Activated CD4-positive, alpha-beta T cell treated with anti-CD3 and anti-CD28 coated beads, Interleukin-2, amount 10 ng/mL, durations not matched to agents 7 days and 5 days (primary cell): ENCODE measurements at regions not wholly inside any gene's neighbourhood (a gene's known extent, or its start where the extent isn't known, plus 50 kb on each side); places are given as distances from the start of the nearest gene placed in this dataset.

ENCODE experiments used
- CTCF ChIA-PET: fragments of 350-600 bp; sonication (Branson Sonifier 250); formaldehyde crosslinking; loops from one replicate; lab custom pipeline; 2021; ENCODE audit warnings: antibody characterized with exemption; lab: Charles Lee
- POLR2A ChIA-PET: fragments of 350-600 bp; sonication (Branson Sonifier 250); formaldehyde crosslinking; loops from one replicate; lab custom pipeline; 2021; ENCODE audit warnings: antibody characterized with exemption; lab: Charles Lee
- DNase-seq: peaks from one replicate; pipeline ENCODE4 v3.0.0-alpha.2; 2020
- H3K27ac Mint-ChIP-seq: one replicate; pipeline ENCODE4 v1.8.0; 2021; ENCODE audit warnings: mild to moderate bottlenecking, moderate library complexity, mixed read lengths
- H3K27me3 Mint-ChIP-seq: one replicate; pipeline ENCODE4 v1.8.0; 2021; ENCODE audit warnings: mixed read lengths
- H3K36me3 Mint-ChIP-seq: one replicate; pipeline ENCODE4 v1.8.0; 2021; ENCODE audit warnings: low read depth, mixed read lengths
- H3K4me1 Mint-ChIP-seq: one replicate; pipeline ENCODE4 v1.8.0; 2021; ENCODE audit warnings: mixed read lengths
- H3K4me3 Mint-ChIP-seq: one replicate; pipeline ENCODE4 v1.8.0; 2021; ENCODE audit warnings: mild to moderate bottlenecking, moderate library complexity, mixed read lengths
- H3K9me3 Mint-ChIP-seq: one replicate; pipeline ENCODE4 v1.8.0; 2021; ENCODE audit warnings: mixed read lengths

DNA sequence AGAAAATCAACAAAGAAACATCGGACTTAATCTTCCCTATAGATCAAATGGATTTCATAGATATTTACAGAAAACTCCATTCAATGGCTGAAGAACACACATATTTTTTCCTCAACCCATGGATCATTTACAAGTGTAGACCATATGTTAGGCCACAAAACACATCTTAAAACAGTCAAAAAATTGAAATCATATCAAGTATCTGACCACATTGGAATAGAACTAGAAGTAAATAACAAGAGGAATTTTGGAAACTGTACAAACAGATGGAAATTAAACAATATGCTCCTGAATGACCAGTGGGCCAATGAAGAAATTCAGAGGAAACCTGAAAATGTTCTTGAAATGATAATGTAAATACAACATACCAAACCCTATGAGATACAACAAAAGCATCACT lies 323.1 kb upstream of the GPR149 start:
- DNase-seq, result no peak
- POLR2A ChIA-PET, result no interaction called here
- no peaks in the 10 kb centered on the region for H3K4me1 Mint-ChIP-seq
- H3K9me3 Mint-ChIP-seq, result no peaks in the 10 kb centered on the region
- H3K27me3 Mint-ChIP-seq, result no peaks in the 10 kb centered on the region
- CTCF ChIA-PET, result no interaction called here
- no peaks in the 10 kb centered on the region for H3K36me3 Mint-ChIP-seq
- H3K27ac Mint-ChIP-seq, result no peak overlapping the region
- H3K4me3 Mint-ChIP-seq, result no peak overlapping the region

DNA sequence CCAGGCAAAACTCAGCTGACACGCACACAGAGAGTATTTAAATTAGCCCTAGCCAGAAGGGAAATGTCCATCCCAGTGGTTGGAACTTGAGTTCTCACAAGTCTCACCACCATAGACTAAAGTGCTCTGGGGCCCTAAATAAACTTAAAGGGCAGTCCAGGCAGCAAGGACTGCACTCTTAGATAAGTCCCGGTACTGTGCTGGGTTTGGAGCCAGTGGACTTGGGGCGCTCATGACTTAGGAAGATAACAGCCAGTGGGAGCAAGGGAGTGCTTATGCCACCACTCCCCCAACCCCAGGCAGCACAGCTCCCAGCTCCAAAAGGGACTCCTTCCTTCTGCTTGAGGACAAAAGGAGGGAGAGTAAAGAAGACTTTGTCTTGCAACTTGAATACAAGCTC lies 319.5 kb upstream of the GPR149 start:
- Mint-ChIP-seq H3K4me3 (no peak overlapping the region), H3K36me3 (no peaks in the 10 kb centered on the region), H3K4me1 (no peaks in the 10 kb centered on the region), H3K9me3 (no peaks in the 10 kb centered on the region), H3K27ac (no peak overlapping the region), H3K27me3 (no peaks in the 10 kb centered on the region)
- ChIA-PET POLR2A (no interaction called here), CTCF (no interaction called here)
- no peak for DNase-seq

GRCh38 chr3:154745929-154746328 lies 315.9 kb upstream of the GPR149 start:
- Mint-ChIP-seq H3K9me3 (no peaks in the 10 kb centered on the region), H3K4me1 (no peaks in the 10 kb centered on the region), H3K27ac (no peak overlapping the region), H3K27me3 (no peaks in the 10 kb centered on the region), H3K4me3 (no peak overlapping the region), H3K36me3 (no peaks in the 10 kb centered on the region)
- ChIA-PET CTCF (interaction anchor here (0.6 kb wide), 1 partner anchor 94 kb away, joined by 3 read pairs; no protein-coding TSS in a partner anchor), POLR2A (no interaction called here)
- no peak for DNase-seq

- no peak overlapping the region for H3K4me3 Mint-ChIP-seq
- H3K27ac Mint-ChIP-seq, result no peak overlapping the region
- DNase-seq, result no peak
- H3K27me3 Mint-ChIP-seq, result no peaks in the 10 kb centered on the region
- ChIA-PET POLR2A (no interaction called here), CTCF (no interaction called here)
- H3K36me3 Mint-ChIP-seq, result no peaks in the 10 kb centered on the region
- H3K9me3 Mint-ChIP-seq, result peaks cover 4% of the 10 kb centered on the region
- no peaks in the 10 kb centered on the region for H3K4me1 Mint-ChIP-seq
Measured at GRCh38 chr3:154745122-154745521, 315.1 kb upstream of the GPR149 start.

GRCh38 chr3:154743418-154743817 lies 313.4 kb upstream of the GPR149 start:
- no peaks in the 10 kb centered on the region for H3K4me1 Mint-ChIP-seq
- POLR2A ChIA-PET, result no interaction called here
- H3K4me3 Mint-ChIP-seq, result no peak overlapping the region
- CTCF ChIA-PET, result no interaction called here
- DNase-seq, result no peak
- H3K27me3 Mint-ChIP-seq, result no peaks in the 10 kb centered on the region
- H3K9me3 Mint-ChIP-seq, result peaks cover 4% of the 10 kb centered on the region
- H3K36me3 Mint-ChIP-seq, result no peaks in the 10 kb centered on the region
- H3K27ac Mint-ChIP-seq, result peak overlapping the region; percentile 70

DNA sequence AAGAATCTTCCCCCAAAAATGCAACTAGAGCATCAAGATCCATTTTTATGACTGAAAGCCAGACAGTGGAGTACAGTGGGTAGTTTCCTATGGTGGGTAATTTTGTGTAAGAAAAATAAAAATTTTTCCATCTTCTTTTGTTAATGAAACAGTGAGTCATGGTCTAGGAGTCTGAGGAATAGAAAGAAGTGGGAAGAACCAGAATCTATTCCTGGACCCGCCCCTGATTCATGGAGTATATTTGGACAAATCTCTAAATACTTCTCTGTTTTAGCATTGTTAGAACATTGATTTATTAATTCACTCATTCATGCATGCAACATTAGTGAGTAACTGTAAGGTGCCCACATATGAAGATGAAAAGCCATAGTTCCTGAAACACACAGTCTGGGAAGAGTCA lies 304.5 kb upstream of the GPR149 start:
- Mint-ChIP-seq H3K27ac (no peak overlapping the region), H3K9me3 (no peaks in the 10 kb centered on the region), H3K4me1 (no peaks in the 10 kb centered on the region), H3K4me3 (no peak overlapping the region), H3K36me3 (no peaks in the 10 kb centered on the region), H3K27me3 (no peaks in the 10 kb centered on the region)
- ChIA-PET CTCF (interaction anchor here (0.7 kb wide), 1 partner anchor 52 kb away, joined by 3 read pairs; no protein-coding TSS in a partner anchor), POLR2A (no interaction called here)
- DNase-seq, result no peak

GRCh38 chr3:154730186-154730585 lies 300.2 kb upstream of the GPR149 start:
- Mint-ChIP-seq H3K27ac (no peak overlapping the region), H3K4me1 (no peaks in the 10 kb centered on the region), H3K27me3 (no peaks in the 10 kb centered on the region), H3K9me3 (no peaks in the 10 kb centered on the region), H3K36me3 (no peaks in the 10 kb centered on the region), H3K4me3 (no peak overlapping the region)
- CTCF ChIA-PET, result no interaction called here
- POLR2A ChIA-PET, result no interaction called here
- DNase-seq, result no peak

- Mint-ChIP-seq H3K27ac (no peak overlapping the region), H3K36me3 (no peaks in the 10 kb centered on the region), H3K4me3 (no peak overlapping the region), H3K4me1 (no peaks in the 10 kb centered on the region), H3K27me3 (no peaks in the 10 kb centered on the region), H3K9me3 (no peaks in the 10 kb centered on the region)
- ChIA-PET POLR2A (no interaction called here), CTCF (no interaction called here)
- no peak for DNase-seq
Measured at GRCh38 chr3:154729741-154730140, 299.8 kb upstream of the GPR149 start.

DNA sequence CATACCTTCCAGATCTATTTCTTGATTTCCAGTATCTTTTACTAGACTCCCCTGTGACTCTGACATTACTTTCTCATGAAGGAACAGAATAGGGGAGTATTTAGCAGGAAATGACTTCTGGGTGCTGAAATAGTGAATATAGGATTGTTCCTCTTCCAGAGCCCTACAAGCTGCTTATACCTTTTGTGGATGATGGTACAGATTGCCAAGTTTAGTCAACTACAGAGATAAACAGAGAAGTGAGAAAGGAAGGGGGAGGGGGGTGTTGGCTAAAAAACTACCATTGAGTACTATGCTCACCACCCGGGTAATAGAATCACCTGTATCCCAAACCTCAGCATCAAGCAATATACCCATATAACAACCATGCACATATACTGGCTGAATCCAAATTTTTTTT lies 298.3 kb upstream of the GPR149 start:
- no peak overlapping the region for H3K4me3 Mint-ChIP-seq
- CTCF ChIA-PET, result no interaction called here
- no peaks in the 10 kb centered on the region for H3K27me3 Mint-ChIP-seq
- POLR2A ChIA-PET, result no interaction called here
- no peak overlapping the region for H3K27ac Mint-ChIP-seq
- H3K36me3 Mint-ChIP-seq, result no peaks in the 10 kb centered on the region
- H3K9me3 Mint-ChIP-seq, result no peaks in the 10 kb centered on the region
- DNase-seq, result no peak
- H3K4me1 Mint-ChIP-seq, result no peaks in the 10 kb centered on the region

- POLR2A ChIA-PET, result no interaction called here
- H3K27me3 Mint-ChIP-seq, result no peaks in the 10 kb centered on the region
- no peaks in the 10 kb centered on the region for H3K9me3 Mint-ChIP-seq
Measured at GRCh38 chr3:154720921-154721320, 290.9 kb upstream of the GPR149 start.

GRCh38 chr3:154718053-154718452 lies 288.1 kb upstream of the GPR149 start:
- H3K27ac Mint-ChIP-seq, result no peak overlapping the region
- CTCF ChIA-PET, result no interaction called here
- H3K27me3 Mint-ChIP-seq, result no peaks in the 10 kb centered on the region
- no peak for DNase-seq
- H3K36me3 Mint-ChIP-seq, result no peaks in the 10 kb centered on the region
- no peaks in the 10 kb centered on the region for H3K9me3 Mint-ChIP-seq
- no peaks in the 10 kb centered on the region for H3K4me1 Mint-ChIP-seq
- no peak overlapping the region for H3K4me3 Mint-ChIP-seq
- POLR2A ChIA-PET, result no interaction called here

More at GRCh38 chr3:154720921-154721320, 290.9 kb upstream of the GPR149 start:
- CTCF ChIA-PET, result no interaction called here
- no peak for DNase-seq
- H3K4me1 Mint-ChIP-seq, result no peaks in the 10 kb centered on the region
- H3K27ac Mint-ChIP-seq, result no peak overlapping the region
- H3K36me3 Mint-ChIP-seq, result no peaks in the 10 kb centered on the region
- no peak overlapping the region for H3K4me3 Mint-ChIP-seq

- DNase-seq, result no peak
- Mint-ChIP-seq H3K4me3 (no peak overlapping the region), H3K9me3 (no peaks in the 10 kb centered on the region), H3K27me3 (no peaks in the 10 kb centered on the region), H3K36me3 (no peaks in the 10 kb centered on the region), H3K27ac (no peak overlapping the region), H3K4me1 (no peaks in the 10 kb centered on the region)
- CTCF ChIA-PET, result no interaction called here
- POLR2A ChIA-PET, result no interaction called here
Measured at GRCh38 chr3:154716170-154716569, 286.2 kb upstream of the GPR149 start.

DNA sequence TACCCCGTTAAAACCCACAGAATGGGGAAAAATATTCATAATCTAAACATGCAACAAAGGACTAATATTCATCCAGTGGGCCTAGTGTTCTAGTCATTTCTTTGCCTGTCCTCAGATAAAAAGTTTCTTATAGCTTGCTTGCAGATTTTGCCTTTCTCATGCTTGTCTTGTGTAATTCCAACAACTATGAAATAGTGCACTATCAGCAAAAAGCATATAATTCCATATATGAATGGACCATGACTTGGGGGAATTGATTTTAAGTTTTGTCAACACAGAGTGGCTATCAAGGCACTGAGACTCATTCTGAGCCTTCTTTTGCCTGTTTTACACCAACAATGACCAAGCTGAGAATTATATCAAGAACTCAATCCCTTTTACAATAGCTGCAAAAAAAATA lies 278.6 kb upstream of the GPR149 start:
- no peaks in the 10 kb centered on the region for H3K9me3 Mint-ChIP-seq
- ChIA-PET CTCF (no interaction called here), POLR2A (no interaction called here)
- H3K4me1 Mint-ChIP-seq, result no peaks in the 10 kb centered on the region
- no peak for DNase-seq
- no peak overlapping the region for H3K4me3 Mint-ChIP-seq
- no peaks in the 10 kb centered on the region for H3K27me3 Mint-ChIP-seq
- no peaks in the 10 kb centered on the region for H3K36me3 Mint-ChIP-seq
- H3K27ac Mint-ChIP-seq, result no peak overlapping the region

- ChIA-PET CTCF (no interaction called here), POLR2A (no interaction called here)
- no peak overlapping the region for H3K27ac Mint-ChIP-seq
- no peaks in the 10 kb centered on the region for H3K4me1 Mint-ChIP-seq
- no peaks in the 10 kb centered on the region for H3K9me3 Mint-ChIP-seq
- H3K4me3 Mint-ChIP-seq, result no peak overlapping the region
- no peak for DNase-seq
- no peaks in the 10 kb centered on the region for H3K36me3 Mint-ChIP-seq
- no peaks in the 10 kb centered on the region for H3K27me3 Mint-ChIP-seq
Measured at GRCh38 chr3:154701055-154701454, 271.1 kb upstream of the GPR149 start.
